ENCODE measurements at regions not wholly inside any gene's neighbourhood (a gene's known extent, or its start where the extent isn't known, plus 50 kb on each side); places are given as distances from the start of the nearest gene placed in this dataset.
A peak's percentile ranks its signal among the peaks of the same experiment; 100 is the strongest.
"Not testable (repeated sequence)": the region's sequence is repeated elsewhere in the genome, so short reads cannot be mapped to it uniquely, and the experiment has no call there.

GRCh38 chr20:1734269-1734858 lies 76.8 kb upstream of the SIRPG start:
- peak in 1 of 2 donors; percentile 77 for DNase-seq
- intact Hi-C loops (cut with micrococcal nuclease): loop anchor here (10.0 kb wide), 1 partner anchor 180 kb away; the partner anchor contains the start of gene SIRPD
- ATAC-seq: no peak

GRCh38 chr20:1731828-1732375 lies 74.3 kb upstream of the SIRPG start:
- ATAC-seq; H3K36me3 Mint-ChIP-seq; H3K4me3 Mint-ChIP-seq; H3K27me3 ChIP-seq (ENCODE audit: control insufficient read depth, insufficient read depth, low read length); H3K27ac ChIP-seq (ENCODE audit: low read length); H3K4me1 ChIP-seq (ENCODE audit: control insufficient read depth, insufficient read depth, low read length); H3K4me3 ChIP-seq (ENCODE audit: low read length); H3K27ac Mint-ChIP-seq; H3K4me1 Mint-ChIP-seq; H3K27me3 Mint-ChIP-seq (ENCODE audit: low read depth in 2 of 2); H3K9me3 Mint-ChIP-seq; H3K36me3 ChIP-seq (ENCODE audit: control insufficient read depth, insufficient read depth, low read length); H3K9me3 ChIP-seq (ENCODE audit: control insufficient read depth, insufficient read depth, low read length): not testable (repeated sequence)
- DNase-seq: peak in 1 of 2 donors; percentile 61
- intact Hi-C loops (cut with micrococcal nuclease): loop anchor here (10.0 kb wide), 1 partner anchor 177 kb away; the partner anchor contains the start of gene SIRPD
- WGBS (ENCODE audit: insufficient coverage): 74% methylated on average over 6 of the region's 6 CpGs

More at GRCh38 chr20:1734269-1734858, 76.8 kb upstream of the SIRPG start:
- Histone ChIP-seq H3K4me3 (ENCODE audit: low read length) (no peak overlapping the region), H3K27me3 (ENCODE audit: control insufficient read depth, insufficient read depth, low read length) (no peaks in the 10 kb centered on the region), H3K27ac (ENCODE audit: low read length) (no peak overlapping the region), H3K4me1 (ENCODE audit: control insufficient read depth, insufficient read depth, low read length) (no peaks in the 10 kb centered on the region), H3K36me3 (ENCODE audit: control insufficient read depth, insufficient read depth, low read length) (no peaks in the 10 kb centered on the region), H3K9me3 (ENCODE audit: control insufficient read depth, insufficient read depth, low read length) (no peaks in the 10 kb centered on the region)
- Mint-ChIP-seq H3K27me3 (ENCODE audit: low read depth in 2 of 2) (peaks cover 3 to 7% of the 10 kb centered on the region in 2 donors), H3K27ac (no peak overlapping the region), H3K9me3 (no peaks in the 10 kb centered on the region), H3K36me3 (no peaks in the 10 kb centered on the region), H3K4me3 (no peak overlapping the region), H3K4me1 (no peaks in the 10 kb centered on the region)
- no peak for TF ChIP-seq CTCF (IDR thresholded peaks at IDR 0.05)
- 25% methylated on average over 2 of the region's 4 CpGs for WGBS (ENCODE audit: insufficient coverage)

GRCh38 chr20:1730981-1731711 lies 73.6 kb upstream of the SIRPG start:
- not testable (repeated sequence) for H3K27ac ChIP-seq (ENCODE audit: low read length); H3K9me3 ChIP-seq (ENCODE audit: control insufficient read depth, insufficient read depth, low read length); H3K4me3 Mint-ChIP-seq; H3K27ac Mint-ChIP-seq; H3K9me3 Mint-ChIP-seq; H3K4me1 ChIP-seq (ENCODE audit: control insufficient read depth, insufficient read depth, low read length); H3K27me3 Mint-ChIP-seq (ENCODE audit: low read depth in 2 of 2); H3K36me3 ChIP-seq (ENCODE audit: control insufficient read depth, insufficient read depth, low read length); H3K4me1 Mint-ChIP-seq; H3K36me3 Mint-ChIP-seq; H3K27me3 ChIP-seq (ENCODE audit: control insufficient read depth, insufficient read depth, low read length); ATAC-seq; H3K4me3 ChIP-seq (ENCODE audit: low read length)
- DNase-seq: peak in 1 of 2 donors; percentile 40
- intact Hi-C loops (cut with micrococcal nuclease): loop anchor here (10.0 kb wide), 1 partner anchor 176 kb away; the partner anchor contains the start of gene SIRPD
- WGBS (ENCODE audit: insufficient coverage): 62% methylated on average over 8 of the region's 8 CpGs

GRCh38 chr20:1727303-1727702 lies 69.7 kb upstream of the SIRPG start:
- intact Hi-C loops (cut with micrococcal nuclease); DNase-seq; H3K4me3 ChIP-seq (ENCODE audit: low read length); H3K4me3 Mint-ChIP-seq; H3K36me3 Mint-ChIP-seq; ATAC-seq; H3K4me1 Mint-ChIP-seq; H3K27ac ChIP-seq (ENCODE audit: low read length); H3K9me3 ChIP-seq (ENCODE audit: control insufficient read depth, insufficient read depth, low read length); H3K27ac Mint-ChIP-seq; H3K27me3 ChIP-seq (ENCODE audit: control insufficient read depth, insufficient read depth, low read length); H3K36me3 ChIP-seq (ENCODE audit: control insufficient read depth, insufficient read depth, low read length); H3K9me3 Mint-ChIP-seq; H3K4me1 ChIP-seq (ENCODE audit: control insufficient read depth, insufficient read depth, low read length): not testable (repeated sequence)
- WGBS (ENCODE audit: insufficient coverage): 87% methylated on average over 3 of the region's 3 CpGs
- H3K27me3 Mint-ChIP-seq (ENCODE audit: low read depth in 2 of 2): peaks cover 1 to 12% of the 10 kb centered on the region in 2 donors

GRCh38 chr20:1724901-1725300 lies 67.3 kb upstream of the SIRPG start:
- no peak overlapping the region for H3K4me3 Mint-ChIP-seq
- no peaks in the 10 kb centered on the region for H3K4me1 Mint-ChIP-seq
- intact Hi-C loops (cut with micrococcal nuclease): no loop called here
- H3K36me3 Mint-ChIP-seq: no peaks in the 10 kb centered on the region
- H3K4me3 ChIP-seq (ENCODE audit: low read length): no peak overlapping the region
- H3K9me3 ChIP-seq (ENCODE audit: control insufficient read depth, insufficient read depth, low read length): no peaks in the 10 kb centered on the region
- ATAC-seq (no peak), DNase-seq (no peak)
- no peaks in the 10 kb centered on the region for H3K4me1 ChIP-seq (ENCODE audit: control insufficient read depth, insufficient read depth, low read length)
- H3K27ac ChIP-seq (ENCODE audit: low read length): no peak overlapping the region
- no peaks in the 10 kb centered on the region for H3K36me3 ChIP-seq (ENCODE audit: control insufficient read depth, insufficient read depth, low read length)
- no peak overlapping the region for H3K27ac Mint-ChIP-seq
- H3K9me3 Mint-ChIP-seq: peaks cover 0 to 4% of the 10 kb centered on the region in 2 donors
- no peak for TF ChIP-seq CTCF (IDR thresholded peaks at IDR 0.05)
- H3K27me3 ChIP-seq (ENCODE audit: control insufficient read depth, insufficient read depth, low read length): no peaks in the 10 kb centered on the region
- WGBS (ENCODE audit: insufficient coverage): 92% methylated on average over 3 of the region's 3 CpGs
- peaks cover 0 to 11% of the 10 kb centered on the region in 2 donors for H3K27me3 Mint-ChIP-seq (ENCODE audit: low read depth in 2 of 2)

All from natural killer cell (primary cell).